Activated T-helper 1 cell treated with anti-CD3 and anti-CD28 coated beads, Interleukin-12 subunit alpha, Interleukin-12 subunit beta, Interleukin-2, Interleukin-4 antibody, amounts not matched to agents 30 ng/mL and 10 ng/mL and 1 ng/mL, durations not matched to agents 14 hours and 24 hours and 36 hours (primary cell): ENCODE measurements at regions not wholly inside any gene's neighbourhood (a gene's known extent, or its start where the extent isn't known, plus 50 kb on each side); places are given as distances from the start of the nearest gene placed in this dataset.

ENCODE experiments used
- DNase-seq: peaks from one replicate; pipeline ENCODE4 v3.0.0; 2021; ENCODE audit warnings: low spot score
- H3K27ac Mint-ChIP-seq: one replicate; pipeline ENCODE4 v1.8.0; 2021; ENCODE audit warnings: mild to moderate bottlenecking, mixed read lengths
- H3K27me3 Mint-ChIP-seq: one replicate; pipeline ENCODE4 v1.8.0; 2022; ENCODE audit warnings: mild to moderate bottlenecking, moderate library complexity, mixed read lengths; ENCODE audit not compliant: insufficient read depth
- H3K36me3 Mint-ChIP-seq: one replicate; pipeline ENCODE4 v1.8.0; 2021; ENCODE audit warnings: low read depth, mixed read lengths
- H3K4me1 Mint-ChIP-seq: one replicate; pipeline ENCODE4 v1.8.0; 2021; ENCODE audit warnings: low read depth, mixed read lengths
- H3K4me3 Mint-ChIP-seq: one replicate; pipeline ENCODE4 v1.8.0; 2021; ENCODE audit warnings: mild to moderate bottlenecking, moderate library complexity, mixed read lengths
- H3K9me3 Mint-ChIP-seq: one replicate; pipeline ENCODE4 v1.8.0; 2021; ENCODE audit warnings: mixed read lengths
- intact Hi-C: fragments of 100-400 bp; cut with micrococcal nuclease; formaldehyde crosslinking; loops from one replicate; pipeline ENCODE4 v1.15.1; 2024

- Mint-ChIP-seq H3K4me3 (no peak overlapping the region), H3K36me3 (no peaks in the 10 kb centered on the region), H3K27ac (no peak overlapping the region), H3K27me3 (peaks cover 2% of the 10 kb centered on the region), H3K4me1 (no peaks in the 10 kb centered on the region), H3K9me3 (no peaks in the 10 kb centered on the region)
- no peak for DNase-seq
- intact Hi-C loops, result loop anchor here (10.0 kb wide), 1 partner anchor 725 kb away; no protein-coding TSS in a partner anchor
Measured at GRCh38 chr2:226059961-226060627, 660.6 kb downstream of the NYAP2 start.

GRCh38 chr2:226057914-226058313 lies 658.4 kb downstream of the NYAP2 start:
- DNase-seq, result no peak
- no peaks in the 10 kb centered on the region for H3K9me3 Mint-ChIP-seq
- H3K27me3 Mint-ChIP-seq, result peaks cover 2% of the 10 kb centered on the region
- intact Hi-C loops, result no loop called here
- H3K4me1 Mint-ChIP-seq, result no peaks in the 10 kb centered on the region
- no peaks in the 10 kb centered on the region for H3K36me3 Mint-ChIP-seq
- no peak overlapping the region for H3K27ac Mint-ChIP-seq
- H3K4me3 Mint-ChIP-seq, result no peak overlapping the region

DNA sequence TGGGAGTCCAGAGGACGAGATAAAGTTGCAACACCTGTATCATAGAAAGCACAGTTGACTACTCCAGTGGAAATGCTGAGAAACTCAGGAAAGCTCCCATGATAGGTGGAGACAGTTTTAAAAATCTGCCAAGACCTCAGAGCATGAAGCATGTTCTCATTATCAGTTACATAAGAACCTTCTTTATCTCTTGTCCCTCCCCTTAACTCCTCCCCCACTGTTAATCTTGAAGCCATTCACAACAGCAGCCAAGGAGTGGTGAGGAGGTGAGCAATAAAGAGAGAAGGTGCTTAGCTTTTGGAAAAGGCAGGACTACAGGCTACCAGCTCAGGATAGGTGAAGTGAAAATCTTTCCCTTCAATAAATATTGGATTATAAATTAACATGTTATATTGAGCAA lies 657.9 kb downstream of the NYAP2 start:
- Mint-ChIP-seq H3K36me3 (no peaks in the 10 kb centered on the region), H3K9me3 (no peaks in the 10 kb centered on the region), H3K27me3 (peaks cover 2% of the 10 kb centered on the region), H3K4me3 (no peak overlapping the region), H3K27ac (no peak overlapping the region), H3K4me1 (no peaks in the 10 kb centered on the region)
- DNase-seq, result no peak
- intact Hi-C loops, result no loop called here

GRCh38 chr2:226052772-226053416 lies 653.4 kb downstream of the NYAP2 start:
- Mint-ChIP-seq H3K4me1 (no peaks in the 10 kb centered on the region), H3K27ac (no peak overlapping the region), H3K9me3 (no peaks in the 10 kb centered on the region), H3K4me3 (no peak overlapping the region), H3K36me3 (no peaks in the 10 kb centered on the region), H3K27me3 (peaks cover 2% of the 10 kb centered on the region)
- intact Hi-C loops, result no loop called here
- no peak for DNase-seq

- no peak overlapping the region for H3K4me3 Mint-ChIP-seq
- no peaks in the 10 kb centered on the region for H3K36me3 Mint-ChIP-seq
- no peaks in the 10 kb centered on the region for H3K4me1 Mint-ChIP-seq
- no peak for DNase-seq
- H3K27me3 Mint-ChIP-seq, result no peaks in the 10 kb centered on the region
- no peaks in the 10 kb centered on the region for H3K9me3 Mint-ChIP-seq
- intact Hi-C loops, result no loop called here
- H3K27ac Mint-ChIP-seq, result no peak overlapping the region
Measured at GRCh38 chr2:226050822-226051221, 651.3 kb downstream of the NYAP2 start.

DNA sequence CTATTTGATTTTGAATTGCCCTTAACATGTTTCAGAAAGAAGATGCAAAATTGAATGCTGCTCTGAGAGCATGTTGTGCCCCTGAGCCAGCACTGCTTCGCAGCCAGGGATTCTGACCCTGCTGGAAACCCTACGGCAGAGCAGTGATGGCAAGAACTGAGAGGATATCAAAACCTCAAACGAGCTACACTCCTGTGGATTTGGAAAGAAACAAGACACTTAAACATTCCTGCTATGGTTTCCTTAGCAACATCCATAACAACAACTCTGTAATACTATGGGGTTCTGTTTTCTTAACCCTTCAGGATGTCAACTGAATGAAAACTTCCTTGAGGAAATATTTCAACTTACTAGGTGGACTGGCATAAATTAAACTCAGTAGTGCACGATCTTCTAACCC lies 649.1 kb downstream of the NYAP2 start:
- no peaks in the 10 kb centered on the region for H3K4me1 Mint-ChIP-seq
- no peaks in the 10 kb centered on the region for H3K36me3 Mint-ChIP-seq
- H3K9me3 Mint-ChIP-seq, result no peaks in the 10 kb centered on the region
- no peak overlapping the region for H3K4me3 Mint-ChIP-seq
- intact Hi-C loops, result no loop called here
- no peak for DNase-seq
- H3K27me3 Mint-ChIP-seq, result no peaks in the 10 kb centered on the region
- H3K27ac Mint-ChIP-seq, result no peak overlapping the region

- Mint-ChIP-seq H3K27me3 (no peaks in the 10 kb centered on the region), H3K9me3 (no peaks in the 10 kb centered on the region), H3K4me1 (no peaks in the 10 kb centered on the region), H3K4me3 (no peak overlapping the region), H3K36me3 (no peaks in the 10 kb centered on the region), H3K27ac (no peak overlapping the region)
- intact Hi-C loops, result no loop called here
- no peak for DNase-seq
Measured at GRCh38 chr2:226045080-226045479, 645.6 kb downstream of the NYAP2 start.

DNA sequence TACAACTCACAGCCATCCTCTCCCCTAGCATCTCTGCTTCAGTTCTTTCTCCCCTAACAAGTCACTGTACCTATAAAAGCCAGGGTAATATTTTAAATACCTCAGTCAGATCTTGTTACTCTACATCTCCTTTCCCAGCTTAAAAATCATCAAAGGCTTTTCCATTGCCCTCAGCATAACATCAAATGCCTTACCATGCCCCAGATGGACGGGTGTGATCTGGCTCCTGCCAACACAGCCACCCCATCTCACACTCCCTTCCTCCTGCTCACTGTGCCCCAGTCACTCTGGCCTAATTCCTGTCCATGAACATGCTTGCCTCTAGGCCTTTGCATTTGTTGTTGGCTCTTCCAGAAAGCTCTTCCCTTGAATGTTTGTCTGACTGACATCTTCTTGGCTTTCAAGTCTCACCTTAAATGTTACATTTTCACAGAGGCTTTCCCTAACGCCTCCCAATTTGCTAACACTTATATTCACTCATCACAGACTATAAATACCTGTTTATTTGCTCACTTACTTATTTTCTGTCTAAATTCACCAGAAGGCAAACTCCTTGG lies 640.9 kb downstream of the NYAP2 start:
- intact Hi-C loops, result no loop called here
- Mint-ChIP-seq H3K36me3 (no peaks in the 10 kb centered on the region), H3K9me3 (no peaks in the 10 kb centered on the region), H3K4me3 (no peak overlapping the region), H3K4me1 (no peaks in the 10 kb centered on the region), H3K27ac (no peak overlapping the region), H3K27me3 (no peaks in the 10 kb centered on the region)
- DNase-seq, result no peak

DNA sequence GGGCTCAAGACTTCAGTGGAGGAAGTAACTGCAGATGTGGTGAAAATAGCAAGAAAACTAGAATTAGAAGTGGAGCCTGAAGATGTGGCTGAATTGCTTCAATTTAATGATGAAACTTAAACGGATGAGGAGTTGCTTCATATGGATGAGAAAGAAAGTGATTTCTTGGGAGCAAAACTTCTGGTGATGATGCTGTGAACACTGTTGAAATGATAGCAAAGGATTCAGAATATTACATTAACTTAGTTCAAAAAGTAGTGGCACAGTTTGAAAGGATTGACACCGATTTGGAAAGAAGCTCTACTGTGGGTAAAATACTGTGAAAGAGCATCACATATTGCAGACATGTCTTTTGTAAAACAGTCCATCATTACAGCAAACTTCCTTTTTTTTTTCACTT lies 638.0 kb downstream of the NYAP2 start:
- Mint-ChIP-seq H3K27me3 (peaks cover 8% of the 10 kb centered on the region), H3K9me3 (no peaks in the 10 kb centered on the region), H3K4me3 (no peak overlapping the region), H3K36me3 (no peaks in the 10 kb centered on the region), H3K27ac (no peak overlapping the region), H3K4me1 (no peaks in the 10 kb centered on the region)
- intact Hi-C loops, result no loop called here
- DNase-seq, result no peak

GRCh38 chr2:226031647-226032501 lies 632.4 kb downstream of the NYAP2 start:
- H3K4me3 Mint-ChIP-seq, result no peak overlapping the region
- DNase-seq, result no peak
- intact Hi-C loops, result no loop called here
- H3K27me3 Mint-ChIP-seq, result peaks cover 43% of the 10 kb centered on the region
- peaks cover 12% of the 10 kb centered on the region for H3K4me1 Mint-ChIP-seq
- H3K36me3 Mint-ChIP-seq, result no peaks in the 10 kb centered on the region
- H3K9me3 Mint-ChIP-seq, result no peaks in the 10 kb centered on the region
- peak overlapping the region; percentile 20 for H3K27ac Mint-ChIP-seq

- intact Hi-C loops, result no loop called here
- peaks cover 45% of the 10 kb centered on the region for H3K27me3 Mint-ChIP-seq
- H3K9me3 Mint-ChIP-seq, result no peaks in the 10 kb centered on the region
- no peak overlapping the region for H3K27ac Mint-ChIP-seq
- DNase-seq, result no peak
- H3K36me3 Mint-ChIP-seq, result no peaks in the 10 kb centered on the region
- H3K4me1 Mint-ChIP-seq, result peaks cover 12% of the 10 kb centered on the region
- peak overlapping the region; percentile 13 for H3K4me3 Mint-ChIP-seq
Measured at GRCh38 chr2:226030788-226031646, 631.5 kb downstream of the NYAP2 start.

- H3K27ac Mint-ChIP-seq, result no peak overlapping the region
- no peak overlapping the region for H3K4me3 Mint-ChIP-seq
- H3K9me3 Mint-ChIP-seq, result no peaks in the 10 kb centered on the region
- H3K4me1 Mint-ChIP-seq, result peaks cover 12% of the 10 kb centered on the region
- H3K27me3 Mint-ChIP-seq, result peaks cover 45% of the 10 kb centered on the region
- intact Hi-C loops, result no loop called here
- DNase-seq, result no peak
- no peaks in the 10 kb centered on the region for H3K36me3 Mint-ChIP-seq
Measured at GRCh38 chr2:226030369-226030768, 630.9 kb downstream of the NYAP2 start.
